Medulla oblongata (tissue), 1 donor: ENCODE measurements at regions not wholly inside any gene's neighbourhood (a gene's known extent, or its start where the extent isn't known, plus 50 kb on each side); places are given as distances from the start of the nearest gene placed in this dataset.
"Not testable (repeated sequence)": the region's sequence is repeated elsewhere in the genome, so short reads cannot be mapped to it uniquely, and the experiment has no call there.

ENCODE experiments used
- DNase-seq: peaks from one replicate; pipeline ENCODE4 v3.0.0-alpha.2; 2015; ENCODE audit errors: extremely low spot score

- DNase-seq, result no peak
These were observed 57.1 kb upstream of the KIF2B start for GRCh38 chr17:53765609-53766008.

- no peak for DNase-seq
These were observed 57.6 kb upstream of the KIF2B start for GRCh38 chr17:53765129-53765528.

GRCh38 chr17:53757559-53757958 lies 65.2 kb upstream of the KIF2B start:
- no peak for DNase-seq

- DNase-seq, result not testable (repeated sequence)
These were observed 65.6 kb upstream of the KIF2B start for GRCh38 chr17:53757116-53757515.

DNA sequence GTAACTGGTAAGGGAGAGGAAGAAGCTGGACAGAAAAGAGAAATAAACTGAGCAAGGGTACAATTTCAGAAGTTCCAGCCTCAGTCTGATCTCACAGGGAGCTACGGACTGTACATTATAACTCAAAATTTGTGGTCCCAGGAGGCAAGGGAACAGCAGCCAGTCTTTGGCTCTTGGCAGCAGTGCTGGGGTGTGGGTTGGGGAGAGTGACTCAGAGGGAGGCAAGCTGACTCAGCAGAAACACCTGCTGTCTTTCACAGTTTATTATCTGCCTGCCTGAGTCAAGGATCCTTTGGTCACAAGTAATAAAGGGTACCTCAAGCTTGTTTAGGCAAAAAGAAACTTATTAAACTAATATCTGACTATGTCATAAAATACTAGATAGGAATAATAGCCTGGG lies 73.5 kb upstream of the KIF2B start:
- no peak for DNase-seq

GRCh38 chr17:53748159-53748820 lies 74.4 kb upstream of the KIF2B start:
- DNase-seq, result not testable (repeated sequence)

DNA sequence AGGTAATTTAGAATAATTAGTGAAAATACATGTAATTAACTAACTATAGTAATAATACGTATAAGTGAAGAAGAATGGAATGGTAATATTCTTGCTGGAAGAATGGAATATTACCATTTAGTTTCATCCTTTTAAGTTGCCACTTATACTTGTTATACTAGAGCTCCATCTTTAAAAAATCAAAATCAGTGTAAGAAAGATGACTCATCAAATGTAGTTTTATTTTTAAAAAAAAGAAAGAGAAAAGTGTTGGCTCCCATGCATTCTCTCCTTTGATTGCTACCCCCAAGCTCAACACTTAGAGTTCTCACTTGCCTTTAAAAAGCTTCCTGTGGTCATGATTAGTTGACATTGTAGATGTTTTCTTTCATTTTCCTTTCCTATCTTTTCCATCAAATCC lies 82.4 kb upstream of the KIF2B start:
- no peak for DNase-seq

DNA sequence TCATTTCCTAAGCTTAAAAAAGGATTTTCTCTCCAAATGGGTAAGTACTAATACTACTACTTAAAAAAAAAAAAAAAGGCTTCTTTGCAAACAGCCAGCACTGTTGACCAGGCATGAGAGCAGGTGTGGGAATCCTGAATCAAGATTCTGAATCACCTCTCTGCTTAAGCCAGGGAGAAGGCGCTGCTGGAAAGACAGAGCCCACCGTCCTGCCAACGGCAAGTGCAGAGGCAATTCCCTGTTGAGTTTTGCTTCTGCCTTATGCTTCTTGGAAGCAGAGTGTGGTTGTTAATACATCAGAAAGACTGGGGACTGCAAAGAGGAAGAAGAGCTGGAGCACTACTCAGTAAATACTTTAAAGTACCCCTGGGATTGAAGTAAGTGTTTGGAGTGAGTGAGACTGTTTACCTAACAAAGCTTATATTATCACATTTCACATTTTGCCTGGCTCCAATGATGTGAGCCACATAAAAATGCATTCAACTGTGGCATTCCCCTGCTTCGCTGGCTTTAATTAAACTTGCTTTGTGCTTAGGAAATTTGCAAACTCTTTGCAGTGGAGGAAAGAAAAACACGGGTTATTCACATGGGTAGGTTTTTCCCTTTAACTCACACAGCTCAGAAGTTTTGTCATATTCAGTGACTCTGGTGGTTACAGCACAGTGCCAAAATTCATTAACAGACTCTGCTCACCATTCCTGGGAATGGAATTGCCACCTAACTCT lies 86.0 kb upstream of the KIF2B start:
- no peak for DNase-seq

- no peak for DNase-seq
These were observed 98.0 kb upstream of the KIF2B start for GRCh38 chr17:53724726-53725125.

DNA sequence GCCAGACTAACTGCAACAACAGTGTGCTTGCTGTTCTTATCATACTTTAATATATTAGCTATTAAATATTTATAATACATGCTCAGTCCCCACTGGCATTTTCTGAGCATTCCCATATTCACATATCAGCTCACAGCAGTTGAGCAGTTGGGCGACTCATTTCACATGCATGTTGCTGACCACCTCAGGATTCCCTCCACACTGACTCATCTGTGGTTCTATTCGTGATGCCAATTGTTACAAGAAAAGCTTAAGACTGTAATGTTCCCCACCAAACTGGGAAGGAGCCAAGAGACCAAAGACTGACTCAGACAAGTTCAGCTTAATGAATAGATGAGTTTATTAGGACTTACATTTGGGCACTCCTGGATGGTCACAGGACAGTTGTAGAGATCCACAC lies 100.3 kb upstream of the KIF2B start:
- DNase-seq, result no peak

DNA sequence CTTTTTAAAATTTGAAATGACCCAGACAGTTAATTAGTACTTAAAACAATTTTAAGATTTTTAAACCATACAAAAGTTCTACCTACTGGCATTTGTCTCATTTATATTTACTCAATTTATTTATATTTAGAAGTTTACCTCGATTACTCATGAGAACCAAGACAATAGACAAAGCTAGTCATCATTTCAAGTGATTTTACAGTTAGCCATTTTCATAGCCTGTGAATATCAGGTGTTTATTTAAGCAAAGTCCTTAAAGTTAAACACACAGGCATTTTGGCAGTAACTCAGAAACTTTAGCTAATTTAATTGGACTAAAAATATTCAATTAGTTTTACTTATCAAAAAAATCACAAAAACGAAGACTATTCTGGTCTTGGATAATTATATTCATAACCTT lies 101.6 kb upstream of the KIF2B start:
- no peak for DNase-seq

DNA sequence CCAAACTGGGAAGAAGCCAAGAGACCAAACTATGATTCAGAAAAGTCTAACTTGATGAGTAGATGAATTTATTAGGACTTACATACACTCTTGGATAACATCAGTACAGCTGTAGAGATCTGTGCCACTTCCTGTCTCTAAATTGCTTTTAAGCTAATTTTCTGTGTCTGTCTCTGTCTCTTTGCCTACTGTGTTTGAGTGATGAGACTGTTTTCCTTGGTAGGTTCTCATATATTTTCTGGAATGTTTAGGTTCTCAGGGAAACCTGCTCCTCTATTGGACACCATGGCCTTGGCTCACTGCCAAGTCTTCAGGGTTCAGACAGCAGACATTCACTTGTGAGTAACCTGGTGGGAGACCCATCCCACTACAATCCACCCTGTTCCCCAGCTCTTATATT lies 103.5 kb upstream of the KIF2B start:
- DNase-seq, result peak; percentile 3

GRCh38 chr17:53707566-53707965 lies 115.2 kb upstream of the KIF2B start:
- DNase-seq, result no peak

GRCh38 chr17:53696286-53696685 lies 126.4 kb upstream of the KIF2B start:
- no peak for DNase-seq

GRCh38 chr17:53687324-53687723 lies 135.4 kb upstream of the KIF2B start:
- no peak for DNase-seq

DNA sequence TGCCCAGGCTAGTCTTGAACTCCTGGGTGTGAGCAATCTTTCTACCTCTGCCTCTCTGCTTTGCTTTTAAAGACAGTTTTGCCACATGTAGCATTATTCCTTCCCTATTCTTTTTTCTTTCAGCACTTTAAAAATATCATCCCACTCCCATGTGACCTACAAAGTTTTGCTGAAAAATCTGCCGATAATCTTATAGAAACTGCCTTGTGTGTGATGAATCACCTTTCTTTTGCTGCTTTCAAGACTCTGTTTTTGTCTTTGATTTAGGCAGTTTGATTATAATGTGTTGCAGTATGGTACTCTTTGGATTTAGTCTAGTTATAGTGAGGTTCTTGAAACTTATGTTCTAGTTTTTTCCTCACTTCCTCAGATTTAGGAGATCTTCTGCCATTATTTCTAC lies 142.0 kb upstream of the KIF2B start:
- no peak for DNase-seq

- no peak for DNase-seq
These were observed 153.9 kb upstream of the KIF2B start for GRCh38 chr17:53668854-53669253.

DNA sequence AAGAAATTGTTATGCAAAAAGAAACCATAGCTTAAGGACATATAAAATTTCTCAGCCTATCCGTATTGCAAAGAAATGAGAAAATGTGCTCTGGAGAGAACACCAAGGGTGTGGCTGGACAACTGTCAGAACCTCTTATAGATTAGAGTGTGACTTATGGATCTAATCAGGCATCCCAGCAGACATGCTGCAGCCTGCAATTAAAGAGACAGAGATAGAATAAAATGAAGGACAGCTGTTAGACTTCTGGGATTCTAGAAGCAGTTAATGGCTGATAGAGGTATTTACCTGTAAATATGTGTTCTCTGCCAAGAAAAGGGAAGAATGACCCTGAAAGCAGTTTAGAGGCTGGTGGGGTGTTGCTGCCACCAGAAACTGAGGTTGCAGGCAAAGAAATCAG lies 160.1 kb upstream of the KIF2B start:
- DNase-seq, result no peak

DNA sequence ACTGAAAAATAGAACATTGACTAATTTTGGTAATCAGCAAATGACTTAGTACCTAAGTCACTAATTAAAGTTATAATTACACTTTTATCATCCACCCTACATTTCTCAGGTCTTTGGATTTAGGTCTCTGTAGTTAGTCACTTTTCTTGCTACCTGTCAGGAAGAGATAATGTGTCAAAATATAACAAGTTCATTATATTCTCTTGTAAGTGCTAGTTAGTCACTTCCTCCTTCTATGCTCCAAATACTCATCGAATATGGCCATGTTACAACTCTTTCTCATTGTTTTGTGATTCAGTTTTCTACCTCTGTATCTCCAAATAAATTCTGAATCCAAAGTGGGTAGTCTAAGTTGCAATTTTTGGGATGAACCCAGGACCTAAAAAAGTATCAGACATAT lies 163.5 kb upstream of the KIF2B start:
- no peak for DNase-seq

DNA sequence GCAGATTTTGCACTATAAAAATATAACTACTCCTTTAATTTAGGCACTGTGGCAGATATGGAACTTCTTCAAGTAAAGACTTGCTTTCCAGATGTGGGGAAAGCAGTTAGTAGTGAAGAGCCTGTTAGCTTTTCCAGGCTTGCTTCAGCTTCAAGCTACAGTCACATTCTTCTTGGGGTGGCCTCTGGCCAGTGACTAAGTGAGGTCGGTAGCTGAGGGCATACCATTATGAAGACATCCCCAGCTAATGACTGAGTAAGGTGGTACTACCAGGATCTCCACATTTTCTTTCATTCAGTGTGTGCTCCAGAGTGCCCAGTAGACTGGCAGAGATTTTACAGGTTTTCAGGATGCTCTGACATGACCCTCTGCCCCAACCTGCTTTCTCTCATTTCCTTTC lies 167.1 kb upstream of the KIF2B start:
- DNase-seq, result no peak

GRCh38 chr17:53649201-53649600 lies 173.5 kb upstream of the KIF2B start:
- no peak for DNase-seq

DNA sequence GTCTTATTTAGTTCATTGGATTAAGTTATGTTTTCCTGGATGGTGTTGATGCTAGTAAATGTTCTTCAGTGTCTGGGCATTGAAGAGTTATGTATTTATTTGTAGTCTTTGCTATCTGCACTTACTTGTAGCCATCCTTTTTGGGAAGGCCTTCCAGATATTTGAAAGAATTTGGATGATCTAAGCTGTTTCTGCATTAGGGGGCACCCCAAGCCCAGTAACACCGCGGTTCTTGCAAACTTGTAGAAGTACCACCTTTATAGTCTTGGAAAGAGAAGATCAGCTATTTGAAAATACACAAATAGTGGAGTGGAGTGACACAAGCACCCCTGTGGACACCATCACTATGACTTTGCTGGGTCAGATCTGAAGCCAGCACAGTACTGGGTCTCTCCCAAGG lies 175.9 kb upstream of the KIF2B start:
- DNase-seq, result no peak

- DNase-seq, result no peak
These were observed 181.9 kb upstream of the KIF2B start for GRCh38 chr17:53640808-53641207.

DNA sequence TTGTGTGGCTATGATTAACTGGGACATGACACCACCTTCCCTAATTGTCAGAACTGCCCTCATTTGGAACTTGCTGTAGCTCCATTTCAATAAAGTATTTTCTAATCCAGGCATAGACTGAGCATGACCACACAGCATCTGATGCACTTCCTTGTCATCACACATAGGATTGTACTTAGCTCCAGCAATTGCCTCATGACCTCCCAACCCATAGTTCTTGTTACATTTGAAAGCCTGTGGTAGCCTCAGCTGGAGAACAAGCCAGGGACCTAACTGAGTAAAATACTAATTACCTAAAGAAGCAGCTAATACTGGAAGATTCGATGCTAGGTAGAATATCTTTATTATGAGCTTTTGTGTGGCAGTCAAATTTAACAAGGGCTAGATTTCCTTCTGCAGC lies 187.3 kb upstream of the KIF2B start:
- DNase-seq, result no peak
